Smooth muscle cell (in vitro differentiated cells): ENCODE measurements at regions not wholly inside any gene's neighbourhood (a gene's known extent, or its start where the extent isn't known, plus 50 kb on each side); places are given as distances from the start of the nearest gene placed in this dataset.

ENCODE experiments used
- DNase-seq: peaks from one replicate; lab custom pipeline; 2025; ENCODE audit not compliant: unreplicated experiment; lab: John Stamatoyannopoulos, UW
- H2AFZ ChIP-seq: fragments of 200-600 bp; sonication (generic); 2 replicates; pipeline ENCODE4 v1.6.0; 2016; ENCODE audit warnings: antibody characterized with exemption, low read depth, mild to moderate bottlenecking
- H3F3A ChIP-seq: fragments of 200-600 bp; sonication (generic); 2 replicates; pipeline ENCODE4 v1.6.0; 2017; ENCODE audit warnings: antibody characterized with exemption, low read depth
- H3K27ac ChIP-seq: fragments of 200-600 bp; sonication (generic); 2 replicates; pipeline ENCODE4 v1.5.1; 2016; ENCODE audit warnings: low read depth, mild to moderate bottlenecking
- H3K27me3 ChIP-seq: fragments of 200-600 bp; sonication (generic); 2 replicates; pipeline ENCODE4 v1.6.1; 2016; ENCODE audit warnings: low read depth, mild to moderate bottlenecking
- H3K36me3 ChIP-seq: fragments of 200-600 bp; sonication (generic); 2 replicates; pipeline ENCODE4 v1.5.1; 2016; ENCODE audit warnings: low read depth
- H3K4me1 ChIP-seq: fragments of 200-600 bp; sonication (generic); 2 replicates; pipeline ENCODE4 v1.5.1; 2016; ENCODE audit warnings: low read depth
- H3K4me2 ChIP-seq: fragments of 200-600 bp; sonication (generic); 2 replicates; pipeline ENCODE4 v1.6.0; 2016; ENCODE audit warnings: mild to moderate bottlenecking
- H3K4me3 ChIP-seq: fragments of 200-600 bp; sonication (generic); 2 replicates; pipeline ENCODE4 v1.5.1; 2016; ENCODE audit warnings: mild to moderate bottlenecking
- H3K79me2 ChIP-seq: fragments of 200-600 bp; sonication (generic); 2 replicates; pipeline ENCODE4 v1.6.0; 2016; ENCODE audit warnings: low read depth, mild to moderate bottlenecking
- H3K9ac ChIP-seq: fragments of 200-600 bp; sonication (generic); 2 replicates; pipeline ENCODE4 v1.6.0; 2016; ENCODE audit warnings: low read depth
- H3K9me3 ChIP-seq: fragments of 200-600 bp; sonication (generic); replicated peaks from 2 replicates; pipeline ENCODE4 v1.5.1; 2016; ENCODE audit warnings: low read depth
- H4K20me1 ChIP-seq: fragments of 200-600 bp; sonication (generic); 2 replicates; pipeline ENCODE4 v1.6.0; 2016; ENCODE audit warnings: low read depth
- WGBS: methylation state at CpG from one replicate; pipeline ENCODE4 v1.1.7; 2016; ENCODE audit warnings: low lambda C conversion rate; 5-methylcytosine and 5-hydroxymethylcytosine counted together
- TF ChIP-seq, protein P1 (sequence below): fragments of 200-600 bp; sonication (generic); IDR thresholded peaks from 2 replicates; pipeline ENCODE4 v1.5.1; 2017; ENCODE audit warnings: borderline replicate concordance, mild to moderate bottlenecking, antibody characterized with exemption; ENCODE audit not compliant: insufficient read depth, poor library complexity, severe bottlenecking

- H3K4me1 ChIP-seq = no peaks in the 10 kb centered on the region
- H3K36me3 ChIP-seq = no peaks in the 10 kb centered on the region
- no peak for DNase-seq
- no peak overlapping the region for H3K27ac ChIP-seq
- 89% methylated on average over 8 of the region's 8 CpGs for WGBS
- TF ChIP-seq, protein P1, sequence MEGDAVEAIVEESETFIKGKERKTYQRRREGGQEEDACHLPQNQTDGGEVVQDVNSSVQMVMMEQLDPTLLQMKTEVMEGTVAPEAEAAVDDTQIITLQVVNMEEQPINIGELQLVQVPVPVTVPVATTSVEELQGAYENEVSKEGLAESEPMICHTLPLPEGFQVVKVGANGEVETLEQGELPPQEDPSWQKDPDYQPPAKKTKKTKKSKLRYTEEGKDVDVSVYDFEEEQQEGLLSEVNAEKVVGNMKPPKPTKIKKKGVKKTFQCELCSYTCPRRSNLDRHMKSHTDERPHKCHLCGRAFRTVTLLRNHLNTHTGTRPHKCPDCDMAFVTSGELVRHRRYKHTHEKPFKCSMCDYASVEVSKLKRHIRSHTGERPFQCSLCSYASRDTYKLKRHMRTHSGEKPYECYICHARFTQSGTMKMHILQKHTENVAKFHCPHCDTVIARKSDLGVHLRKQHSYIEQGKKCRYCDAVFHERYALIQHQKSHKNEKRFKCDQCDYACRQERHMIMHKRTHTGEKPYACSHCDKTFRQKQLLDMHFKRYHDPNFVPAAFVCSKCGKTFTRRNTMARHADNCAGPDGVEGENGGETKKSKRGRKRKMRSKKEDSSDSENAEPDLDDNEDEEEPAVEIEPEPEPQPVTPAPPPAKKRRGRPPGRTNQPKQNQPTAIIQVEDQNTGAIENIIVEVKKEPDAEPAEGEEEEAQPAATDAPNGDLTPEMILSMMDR = no peak
- H3K9me3 ChIP-seq = no peaks in the 10 kb centered on the region
- H3K4me2 ChIP-seq = no peak overlapping the region
- no peaks in the 10 kb centered on the region for H3K79me2 ChIP-seq
- H3K9ac ChIP-seq = no peak overlapping the region
- no peaks in the 10 kb centered on the region for H3F3A ChIP-seq
- H3K27me3 ChIP-seq = no peaks in the 10 kb centered on the region
- H3K4me3 ChIP-seq = no peak overlapping the region
- H4K20me1 ChIP-seq = no peaks in the 10 kb centered on the region
- no peak overlapping the region for H2AFZ ChIP-seq
These were observed 160.1 kb downstream of the TEX29 start for GRCh38 chr13:111480503-111480902.

DNA sequence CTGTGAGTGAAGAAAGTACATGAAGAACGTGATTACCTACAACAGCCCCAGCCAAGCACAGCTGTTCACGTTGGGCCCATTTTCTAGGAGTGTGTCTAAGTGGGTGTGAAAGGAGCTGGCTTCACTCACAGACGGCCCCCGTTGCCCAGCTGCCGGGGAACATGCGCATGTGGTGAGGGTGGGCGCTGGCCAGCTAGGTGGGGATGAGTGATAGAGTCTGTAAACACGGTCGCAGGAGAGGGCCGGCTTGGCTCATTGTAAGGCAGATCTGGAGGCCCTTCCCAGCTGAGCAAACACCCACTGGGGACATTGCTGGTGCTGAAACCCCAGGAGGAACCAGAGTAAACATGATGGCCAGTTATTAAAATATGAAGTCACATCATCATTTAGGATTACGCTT lies 160.5 kb downstream of the TEX29 start:
- DNase-seq = no peak
- TF ChIP-seq, protein P1 = no peak
- Histone ChIP-seq H3K9ac (no peak overlapping the region), H3K9me3 (no peaks in the 10 kb centered on the region), H2AFZ (no peak overlapping the region), H3K4me3 (no peak overlapping the region), H3K36me3 (no peaks in the 10 kb centered on the region), H4K20me1 (no peaks in the 10 kb centered on the region), H3F3A (no peaks in the 10 kb centered on the region), H3K4me1 (no peaks in the 10 kb centered on the region), H3K4me2 (no peak overlapping the region), H3K27me3 (no peaks in the 10 kb centered on the region), H3K27ac (no peak overlapping the region), H3K79me2 (no peaks in the 10 kb centered on the region)
- 87% methylated on average over 11 of the region's 11 CpGs for WGBS

- H3K9ac ChIP-seq = no peak overlapping the region
- no peak overlapping the region for H3K27ac ChIP-seq
- H4K20me1 ChIP-seq = no peaks in the 10 kb centered on the region
- TF ChIP-seq, protein P1 = no peak
- no peaks in the 10 kb centered on the region for H3K4me1 ChIP-seq
- no peak overlapping the region for H2AFZ ChIP-seq
- H3F3A ChIP-seq = no peaks in the 10 kb centered on the region
- H3K36me3 ChIP-seq = no peaks in the 10 kb centered on the region
- WGBS = 94% methylated on average over 6 of the region's 6 CpGs
- no peak for DNase-seq
- no peaks in the 10 kb centered on the region for H3K27me3 ChIP-seq
- H3K79me2 ChIP-seq = no peaks in the 10 kb centered on the region
- no peak overlapping the region for H3K4me3 ChIP-seq
- H3K4me2 ChIP-seq = no peak overlapping the region
- H3K9me3 ChIP-seq = peaks cover 5% of the 10 kb centered on the region
These were observed 161.7 kb downstream of the TEX29 start for GRCh38 chr13:111482126-111482525.

DNA sequence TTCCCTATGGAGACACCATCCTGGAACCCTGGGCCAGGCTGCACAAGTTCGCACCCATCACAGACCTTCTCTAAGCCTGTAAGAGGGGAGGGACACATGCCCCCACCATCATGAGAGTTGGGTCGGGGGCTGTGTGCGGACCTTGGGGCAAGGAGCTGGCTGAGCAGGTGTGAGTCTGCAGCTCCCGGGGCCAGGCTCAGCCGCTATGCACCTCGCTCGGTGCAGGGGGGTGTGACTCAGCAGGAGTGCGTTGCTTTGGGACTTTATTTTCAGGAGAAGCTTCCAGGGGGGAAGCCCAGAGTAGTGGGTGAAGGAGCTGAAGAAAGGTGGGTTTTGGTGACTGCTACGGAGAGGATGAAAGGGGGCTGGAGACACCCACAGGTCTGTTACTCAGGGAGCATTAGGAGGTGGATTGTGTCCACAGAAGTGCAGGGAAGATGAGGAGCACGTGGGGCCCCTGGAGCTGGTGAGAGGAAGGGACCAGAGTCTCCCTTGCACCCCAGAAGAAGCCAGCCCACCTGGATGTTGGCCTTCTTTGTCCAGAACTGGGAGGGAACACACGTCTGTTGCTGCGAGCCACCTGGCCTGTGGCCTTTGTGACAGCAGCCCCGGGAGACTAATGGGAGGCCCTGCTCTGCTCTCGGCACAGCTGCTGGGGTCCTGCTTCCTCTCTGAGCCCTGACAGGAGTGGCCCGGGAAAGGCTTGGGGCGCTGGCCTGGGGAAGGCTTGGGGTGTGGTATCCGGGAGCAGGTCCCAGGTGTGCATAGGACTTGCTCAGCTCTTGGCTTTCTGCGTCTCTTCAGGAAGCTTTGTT lies 162.6 kb downstream of the TEX29 start:
- Histone ChIP-seq H3K27me3 (no peaks in the 10 kb centered on the region), H3F3A (no peaks in the 10 kb centered on the region), H3K4me3 (no peak overlapping the region), H3K4me1 (no peaks in the 10 kb centered on the region), H3K9ac (no peak overlapping the region), H3K27ac (no peak overlapping the region), H3K36me3 (no peaks in the 10 kb centered on the region), H3K4me2 (no peak overlapping the region), H2AFZ (no peak overlapping the region), H3K79me2 (no peaks in the 10 kb centered on the region), H4K20me1 (no peaks in the 10 kb centered on the region), H3K9me3 (peaks cover 6% of the 10 kb centered on the region)
- TF ChIP-seq, protein P1 = no peak
- WGBS = 90% methylated on average over 18 of the region's 18 CpGs
- no peak for DNase-seq
